Endothelial cell of umbilical vein (primary cell): ENCODE measurements at regions not wholly inside any gene's neighbourhood (a gene's known extent, or its start where the extent isn't known, plus 50 kb on each side); places are given as distances from the start of the nearest gene placed in this dataset.

Source experiments
- BruUV-seq: library from RNA; stranded (reverse); fragments of 400-500 nt; replicated peaks from 2 replicates; lab custom pipeline; 2021; lab: Mats Ljungman, UMichigan
- CTCF ChIA-PET: fragments of 300-600, 350-600 bp; sonication (Branson Sonifier 250); formaldehyde crosslinking; loops from one replicate; lab custom pipeline; 2021; ENCODE audit warnings: antibody characterized with exemption, inconsistent platforms; lab: Charles Lee
- POLR2A ChIA-PET: fragments of 300-600, 350-600 bp; sonication (Branson Sonifier 250); formaldehyde crosslinking; loops from one replicate; lab custom pipeline; 2021; ENCODE audit warnings: antibody characterized with exemption, inconsistent platforms; lab: Charles Lee
- DNase-seq: peaks from one replicate; pipeline ENCODE4 v3.0.0-alpha.2; 2011; ENCODE audit warnings: low read depth, low spot score
- FAIRE-seq: peaks from 2 replicates; lab custom pipeline; 2011; peaks lifted over from hg19 to GRCh38; lab: Jason Lieb, UNC
- H2AFZ ChIP-seq: 2 replicates; pipeline ENCODE4 v1.6.0; 2012; ENCODE audit warnings: low read depth, low read length, control low read depth, inconsistent platforms
- H3K27ac ChIP-seq: 2 replicates; pipeline ENCODE4 v1.5.1; 2011; ENCODE audit warnings: low read depth, mild to moderate bottlenecking, control low read depth, low read length, moderate library complexity; ENCODE audit not compliant: insufficient read depth
- H3K27me3 ChIP-seq, 2 experiments: 2 replicates each; pipeline versions ENCODE4 v1.6.0 to v1.6.1; 2011; ENCODE audit warnings: low read length in 2 of 2, mixed read lengths in 1 of 2; ENCODE audit not compliant: control insufficient read depth in 2 of 2, insufficient read depth in 2 of 2
- H3K36me3 ChIP-seq, 2 experiments: 2 replicates in 1 of 2; 3 replicates in 1 of 2; pipeline ENCODE4 v1.5.1; 2011; ENCODE audit warnings: low read length in 2 of 2, mild to moderate bottlenecking in 1 of 2, moderate library complexity in 1 of 2; ENCODE audit not compliant: control insufficient read depth in 2 of 2, insufficient read depth in 2 of 2; ENCODE audit errors: extremely low read depth in 1 of 2
- H3K4me1 ChIP-seq: 3 replicates; pipeline ENCODE4 v1.5.1; 2011; ENCODE audit warnings: mild to moderate bottlenecking, low read length; ENCODE audit not compliant: control insufficient read depth, insufficient read depth; ENCODE audit errors: extremely low read depth
- H3K4me2 ChIP-seq: 2 replicates; pipeline ENCODE4 v1.6.1; 2011; ENCODE audit warnings: low read length, control low read depth, mixed read lengths; ENCODE audit not compliant: insufficient read depth
- H3K4me3 ChIP-seq, 3 experiments: fragments of 200-600 bp in 1 of 3; sonication (generic), shearing (Covaris generic) in 1 of 3; replicated peaks in 1 of 3; 2 replicates each; pipeline ENCODE4 v1.5.1; 2011 to 2016; ENCODE audit warnings: control low read depth in 3 of 3, low read length in 3 of 3, mild to moderate bottlenecking in 2 of 3, inconsistent platforms in 1 of 3, low read depth in 1 of 3, moderate library complexity in 1 of 3; ENCODE audit not compliant: insufficient read depth in 1 of 3
- H3K79me2 ChIP-seq: 2 replicates; pipeline ENCODE4 v1.6.0; 2012; ENCODE audit warnings: low read length, inconsistent platforms; ENCODE audit not compliant: control insufficient read depth, insufficient read depth
- H3K9ac ChIP-seq: replicated peaks from 2 replicates; pipeline ENCODE3; 2011; ENCODE audit warnings: low read length, control low read depth; ENCODE audit not compliant: insufficient read depth; ENCODE audit errors: extremely low read depth
- H3K9me1 ChIP-seq: replicated peaks from 3 replicates; pipeline ENCODE4 v1.6.0; 2011; ENCODE audit warnings: mild to moderate bottlenecking, low read length; ENCODE audit not compliant: control insufficient read depth, insufficient read depth; ENCODE audit errors: extremely low read depth
- H3K9me3 ChIP-seq: replicated peaks from 2 replicates; pipeline ENCODE4 v1.5.1; 2012; ENCODE audit warnings: low read length, inconsistent platforms; ENCODE audit not compliant: control insufficient read depth, insufficient read depth
- H4K20me1 ChIP-seq: replicated peaks from 2 replicates; pipeline ENCODE3; 2011; ENCODE audit warnings: mild to moderate bottlenecking, low read length; ENCODE audit not compliant: control insufficient read depth, insufficient read depth; ENCODE audit errors: extremely low read depth
- EZH2 ChIP-seq: IDR thresholded peaks from 2 replicates; pipeline ENCODE4 v1.6.1; 2012; ENCODE audit warnings: borderline replicate concordance, low read depth, mild to moderate bottlenecking, moderate library complexity, low read length, inconsistent platforms; ENCODE audit not compliant: severe bottlenecking
- FOS ChIP-seq: IDR thresholded peaks from 2 replicates; pipeline ENCODE4 v1.6.1; 2011; ENCODE audit warnings: mild to moderate bottlenecking, low read length, moderate library complexity, borderline replicate concordance; ENCODE audit not compliant: insufficient read depth
- GATA2 ChIP-seq: IDR thresholded peaks from 2 replicates; pipeline ENCODE4 v1.7.0; 2011; ENCODE audit warnings: low read depth, mild to moderate bottlenecking, moderate library complexity, mixed read lengths, low read length; ENCODE audit not compliant: insufficient read length, insufficient read depth
- JUN ChIP-seq: IDR thresholded peaks from 2 replicates; pipeline ENCODE4 v1.6.1; 2011; ENCODE audit warnings: borderline replicate concordance, low read depth; ENCODE audit not compliant: insufficient read length, insufficient read depth
- MAX ChIP-seq: IDR thresholded peaks from 2 replicates; pipeline ENCODE4 v1.6.1; 2011; ENCODE audit not compliant: insufficient read depth, insufficient read length
- MYC ChIP-seq: IDR thresholded peaks from one replicate; pipeline ENCODE4 v1.6.1; 2011; ENCODE audit warnings: mild to moderate bottlenecking, low read depth, low read length
- POLR2A ChIP-seq: IDR thresholded peaks from 2 replicates; pipeline ENCODE4 v1.6.1; 2012; ENCODE audit warnings: low read depth, mild to moderate bottlenecking, control low read depth, low read length
- POLR2AphosphoS5 ChIP-seq: IDR thresholded peaks from 2 replicates; pipeline ENCODE4 v1.6.1; 2012; ENCODE audit warnings: low read depth, mild to moderate bottlenecking, control low read depth, low read length, moderate library complexity; ENCODE audit not compliant: insufficient read depth
- dilution Hi-C: fragments of 300-500 bp; cut with MboI; formaldehyde crosslinking; loops from one replicate; pipeline ENCODE4 v1.15.0; 2019; ENCODE audit warnings: low sequenced_read_pairs; ENCODE audit not compliant: extremely low pct_ligation_motif_present
- intact Hi-C: fragments of 100-400 bp; cut with micrococcal nuclease; formaldehyde crosslinking; loops from one replicate; pipeline ENCODE4 v1.10.0; 2022
- TF ChIP-seq, protein P1 (sequence below), 2 donors: IDR thresholded peaks; 1 replicate in 1 of 2; 2 replicates in 1 of 2; pipeline ENCODE4 v1.5.1; 2011; ENCODE audit warnings: low read length in 2 of 2, mild to moderate bottlenecking in 2 of 2, moderate library complexity in 2 of 2, control low read depth in 1 of 2, inconsistent platforms in 1 of 2, low read depth in 1 of 2; ENCODE audit not compliant: insufficient read depth in 1 of 2; ENCODE audit errors: extremely low read depth in 1 of 2

DNA sequence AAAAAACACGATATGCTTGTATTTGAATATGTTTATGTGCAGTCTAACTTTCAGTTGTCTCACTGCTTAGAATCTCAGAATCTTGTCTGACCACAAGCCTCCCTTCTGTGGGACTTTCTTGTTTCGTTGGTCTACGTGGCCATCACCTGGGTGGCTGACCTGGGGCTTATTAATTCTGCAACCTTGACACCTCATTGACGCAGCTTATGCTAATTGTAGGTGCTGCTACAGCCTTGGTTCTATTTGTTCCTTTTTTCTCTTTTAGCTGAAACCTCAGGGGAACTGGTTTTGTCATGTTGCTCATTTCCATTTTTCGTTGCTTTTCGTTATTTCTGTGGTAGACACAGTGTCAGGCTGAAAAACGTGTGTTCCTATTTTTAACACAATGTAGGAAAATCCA lies 273.7 kb downstream of the SLC4A3 start:
- Histone ChIP-seq H2AFZ (no peak overlapping the region), H3K9ac (no peak overlapping the region), H3K4me3 (no peak overlapping the region), H3K36me3 (no peaks in the 10 kb centered on the region), H3K27me3 (no peaks in the 10 kb centered on the region), H3K79me2 (no peaks in the 10 kb centered on the region), H3K4me2 (no peak overlapping the region), H3K9me1 (no peaks in the 10 kb centered on the region), H4K20me1 (no peaks in the 10 kb centered on the region), H3K4me1 (no peaks in the 10 kb centered on the region), H3K9me3 (peaks cover 4% of the 10 kb centered on the region), H3K27ac (no peak overlapping the region)
- no peak for TF ChIP-seq GATA2
- no peak for TF ChIP-seq MAX
- no peak for TF ChIP-seq FOS
- TF ChIP-seq EZH2, result no peak
- TF ChIP-seq MYC, result no peak
- TF ChIP-seq POLR2AphosphoS5, result no peak
- TF ChIP-seq, protein P1, sequence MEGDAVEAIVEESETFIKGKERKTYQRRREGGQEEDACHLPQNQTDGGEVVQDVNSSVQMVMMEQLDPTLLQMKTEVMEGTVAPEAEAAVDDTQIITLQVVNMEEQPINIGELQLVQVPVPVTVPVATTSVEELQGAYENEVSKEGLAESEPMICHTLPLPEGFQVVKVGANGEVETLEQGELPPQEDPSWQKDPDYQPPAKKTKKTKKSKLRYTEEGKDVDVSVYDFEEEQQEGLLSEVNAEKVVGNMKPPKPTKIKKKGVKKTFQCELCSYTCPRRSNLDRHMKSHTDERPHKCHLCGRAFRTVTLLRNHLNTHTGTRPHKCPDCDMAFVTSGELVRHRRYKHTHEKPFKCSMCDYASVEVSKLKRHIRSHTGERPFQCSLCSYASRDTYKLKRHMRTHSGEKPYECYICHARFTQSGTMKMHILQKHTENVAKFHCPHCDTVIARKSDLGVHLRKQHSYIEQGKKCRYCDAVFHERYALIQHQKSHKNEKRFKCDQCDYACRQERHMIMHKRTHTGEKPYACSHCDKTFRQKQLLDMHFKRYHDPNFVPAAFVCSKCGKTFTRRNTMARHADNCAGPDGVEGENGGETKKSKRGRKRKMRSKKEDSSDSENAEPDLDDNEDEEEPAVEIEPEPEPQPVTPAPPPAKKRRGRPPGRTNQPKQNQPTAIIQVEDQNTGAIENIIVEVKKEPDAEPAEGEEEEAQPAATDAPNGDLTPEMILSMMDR (IDR thresholded peaks at IDR 0.05; ENCODE audit: extremely low read depth in 1 of 2, insufficient read depth in 1 of 2, low read depth in 1 of 2, low read length in 2 of 2), result no peak
- no peak for TF ChIP-seq POLR2A
- TF ChIP-seq JUN, result no peak
- DNase-seq (no peak), FAIRE-seq (no peak)
- CTCF ChIA-PET, result no interaction called here
- intact Hi-C loops, result no loop called here
- POLR2A ChIA-PET, result no interaction called here
- dilution Hi-C loops, result no loop called here
- no TSS peak for BruUV-seq
